HG02852 (cell line): ENCODE measurements at regions not wholly inside any gene's neighbourhood (a gene's known extent, or its start where the extent isn't known, plus 50 kb on each side); places are given as distances from the start of the nearest gene placed in this dataset.
"Not testable (repeated sequence)": the region's sequence is repeated elsewhere in the genome, so short reads cannot be mapped to it uniquely, and the experiment has no call there.

Source experiments
- ATAC-seq: cut with Tn5 transposase; IDR thresholded peaks from one replicate; pipeline ENCODE4 v1.9.1; 2021; ENCODE audit warnings: mild to moderate bottlenecking, moderate library complexity; ENCODE audit not compliant: unreplicated experiment

GRCh38 chr5:9813305-9813704 is 183.2 kb upstream of the TAS2R1 start:
- no peak for ATAC-seq

- ATAC-seq, result not testable (repeated sequence)
Measured at GRCh38 chr5:9807366-9807765, 177.2 kb upstream of the TAS2R1 start.

- ATAC-seq, result no peak
Measured at GRCh38 chr5:9801908-9802307, 171.8 kb upstream of the TAS2R1 start.

GRCh38 chr5:9799606-9800005 is 169.5 kb upstream of the TAS2R1 start:
- ATAC-seq, result no peak

GRCh38 chr5:9790276-9790675 is 160.1 kb upstream of the TAS2R1 start:
- ATAC-seq, result no peak

GRCh38 chr5:9789777-9790176 is 159.6 kb upstream of the TAS2R1 start:
- no peak for ATAC-seq

- no peak for ATAC-seq
Measured at GRCh38 chr5:9787861-9788600, 157.9 kb upstream of the TAS2R1 start.

GRCh38 chr5:9786380-9787360 is 156.5 kb upstream of the TAS2R1 start:
- no peak for ATAC-seq

GRCh38 chr5:9785751-9786150 is 155.6 kb upstream of the TAS2R1 start:
- no peak for ATAC-seq

GRCh38 chr5:9784231-9784630 is 154.1 kb upstream of the TAS2R1 start:
- no peak for ATAC-seq

GRCh38 chr5:9782826-9783560 is 152.8 kb upstream of the TAS2R1 start:
- ATAC-seq, result no peak

- no peak for ATAC-seq
Measured at GRCh38 chr5:9781890-9782289, 151.7 kb upstream of the TAS2R1 start.

- ATAC-seq, result no peak
Measured at GRCh38 chr5:9781275-9781674, 151.1 kb upstream of the TAS2R1 start.

GRCh38 chr5:9780501-9780900 is 150.3 kb upstream of the TAS2R1 start:
- ATAC-seq, result no peak

GRCh38 chr5:9776525-9776924 is 146.4 kb upstream of the TAS2R1 start:
- no peak for ATAC-seq

GRCh38 chr5:9775339-9775738 is 145.2 kb upstream of the TAS2R1 start:
- no peak for ATAC-seq

- no peak for ATAC-seq
Measured at GRCh38 chr5:9774472-9775079, 144.4 kb upstream of the TAS2R1 start.

GRCh38 chr5:9771079-9771478 is 140.9 kb upstream of the TAS2R1 start:
- ATAC-seq, result no peak

- ATAC-seq, result no peak
Measured at GRCh38 chr5:9766581-9766980, 136.4 kb upstream of the TAS2R1 start.

GRCh38 chr5:9765419-9766140 is 135.4 kb upstream of the TAS2R1 start:
- ATAC-seq, result no peak
